Superior temporal gyrus (tissue), 1 donor: ENCODE measurements at regions not wholly inside any gene's neighbourhood (a gene's known extent, or its start where the extent isn't known, plus 50 kb on each side); places are given as distances from the start of the nearest gene placed in this dataset.
"Not testable (repeated sequence)": the region's sequence is repeated elsewhere in the genome, so short reads cannot be mapped to it uniquely, and the experiment has no call there.

Experiments used
- DNase-seq: peaks from one replicate; pipeline ENCODE4 v3.0.0-alpha.2; 2016; ENCODE audit errors: extremely low spot score

GRCh38 chr5:29277642-29278041 is 1915.8 kb upstream of the CDH6 start:
- no peak for DNase-seq

GRCh38 chr5:29276371-29276770 is 1917.1 kb upstream of the CDH6 start:
- DNase-seq: no peak

GRCh38 chr5:29263915-29264351 is 1929.6 kb upstream of the CDH6 start:
- DNase-seq: no peak

- no peak for DNase-seq
These were observed 1931.0 kb upstream of the CDH6 start for GRCh38 chr5:29262339-29263123.

- DNase-seq: no peak
These were observed 1932.3 kb upstream of the CDH6 start for GRCh38 chr5:29261213-29261612.

GRCh38 chr5:29252390-29252789 is 1941.1 kb upstream of the CDH6 start:
- DNase-seq: no peak

- no peak for DNase-seq
These were observed 1946.0 kb upstream of the CDH6 start for GRCh38 chr5:29247346-29248028.

GRCh38 chr5:29240379-29240778 is 1953.1 kb upstream of the CDH6 start:
- no peak for DNase-seq

- no peak for DNase-seq
These were observed 1953.9 kb upstream of the CDH6 start for GRCh38 chr5:29239606-29240005.

- no peak for DNase-seq
These were observed 1955.4 kb upstream of the CDH6 start for GRCh38 chr5:29238115-29238514.

GRCh38 chr5:29231154-29231553 is 1962.3 kb upstream of the CDH6 start:
- DNase-seq: no peak

GRCh38 chr5:29230591-29230990 is 1962.9 kb upstream of the CDH6 start:
- DNase-seq: no peak

- DNase-seq: no peak
These were observed 1964.0 kb upstream of the CDH6 start for GRCh38 chr5:29229461-29229860.

- DNase-seq: no peak
These were observed 1975.3 kb upstream of the CDH6 start for GRCh38 chr5:29218138-29218537.

- no peak for DNase-seq
These were observed 1978.6 kb upstream of the CDH6 start for GRCh38 chr5:29214839-29215238.

- DNase-seq: no peak
These were observed 1980.0 kb upstream of the CDH6 start for GRCh38 chr5:29213475-29213874.

- DNase-seq: no peak
These were observed 1985.5 kb upstream of the CDH6 start for GRCh38 chr5:29208024-29208423.

- no peak for DNase-seq
These were observed 1990.4 kb upstream of the CDH6 start for GRCh38 chr5:29203049-29203448.

GRCh38 chr5:29197631-29198454 is 1995.6 kb upstream of the CDH6 start:
- no peak for DNase-seq

- DNase-seq: no peak
These were observed 1999.5 kb upstream of the CDH6 start for GRCh38 chr5:29193972-29194371.

GRCh38 chr5:29191269-29192048 is 2002.0 kb upstream of the CDH6 start:
- not testable (repeated sequence) for DNase-seq

GRCh38 chr5:29190398-29190797 is 2003.1 kb upstream of the CDH6 start:
- DNase-seq: not testable (repeated sequence)
